ENCODE measurements at regions not wholly inside any gene's neighbourhood (a gene's known extent, or its start where the extent isn't known, plus 50 kb on each side); places are given as distances from the start of the nearest gene placed in this dataset.

DNA sequence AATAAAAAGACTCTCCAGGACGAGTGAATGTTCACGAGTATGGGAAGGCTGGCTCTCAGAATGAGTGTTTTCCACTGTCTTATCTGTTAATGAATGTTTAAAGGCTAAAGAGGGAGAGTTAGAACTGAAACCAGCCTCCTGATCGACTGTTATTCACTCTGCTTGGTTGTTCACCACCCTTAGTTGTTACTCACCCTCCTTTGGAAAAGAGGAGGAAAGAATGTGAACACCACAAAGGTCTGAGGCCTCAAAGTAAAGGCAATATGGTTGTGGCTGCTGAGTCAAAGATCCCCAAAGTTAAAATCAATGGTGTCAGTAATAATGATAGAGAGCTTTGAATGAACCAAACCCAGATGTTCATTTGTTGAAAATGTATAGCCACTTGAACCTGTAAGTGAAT lies 1793.2 kb upstream of the PCDH20 start:
- no peaks in the 10 kb centered on the region for H3F3A ChIP-seq (ENCODE audit: low read depth)
- H2AFZ ChIP-seq (ENCODE audit: low read length) = no peak overlapping the region

DNA sequence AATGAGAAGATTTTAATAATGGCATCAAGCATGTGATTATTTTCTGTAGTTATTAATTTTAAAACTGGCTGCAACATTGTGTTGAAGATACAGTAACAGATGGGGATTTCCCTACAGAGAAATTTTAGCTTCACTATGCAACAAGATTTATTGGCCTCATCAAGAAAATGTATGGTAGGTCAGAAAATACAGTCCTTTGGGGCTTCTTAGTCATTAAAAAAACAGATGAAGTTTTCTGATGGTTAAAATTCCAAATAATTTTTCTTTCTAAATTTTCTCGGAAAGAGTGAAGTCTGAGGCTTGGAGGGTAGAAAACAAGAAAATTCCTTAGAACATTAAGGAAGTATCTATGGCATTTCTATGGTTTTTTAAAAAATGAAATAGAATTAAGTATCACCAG lies 1790.8 kb upstream of the PCDH20 start:
- Histone ChIP-seq H4K20me1 (ENCODE audit: insufficient read depth, low read length, poor library complexity, severe bottlenecking) (no peaks in the 10 kb centered on the region), H3K9ac (ENCODE audit: low read depth, low read length, poor library complexity, severe bottlenecking) (no peak overlapping the region), H3K4me1 (ENCODE audit: insufficient read depth, low read length, poor library complexity, severe bottlenecking) (no peaks in the 10 kb centered on the region), H2AFZ (ENCODE audit: low read length) (no peak overlapping the region), H3K9me3 (ENCODE audit: insufficient read depth, low read depth, low read length) (no peaks in the 10 kb centered on the region), H3K27me3 (ENCODE audit: insufficient read depth, low read length, poor library complexity, severe bottlenecking) (no peaks in the 10 kb centered on the region), H3K36me3 (ENCODE audit: insufficient read depth, low read length) (no peaks in the 10 kb centered on the region), H3K4me2 (ENCODE audit: low read depth, low read length, poor library complexity, severe bottlenecking) (no peak overlapping the region), H3F3A (ENCODE audit: low read depth) (no peaks in the 10 kb centered on the region), H3K79me2 (ENCODE audit: insufficient read depth, low read length) (no peaks in the 10 kb centered on the region), H3K4me3 (ENCODE audit: low read length, poor library complexity, severe bottlenecking) (no peak overlapping the region), H3K9me2 (replicated peaks; ENCODE audit: low read depth, low read length) (no peaks in the 10 kb centered on the region)
- no peak for TF ChIP-seq EZH2phosphoT487 (IDR thresholded peaks at IDR 0.05; ENCODE audit: borderline replicate concordance)
- TF ChIP-seq, protein P1, sequence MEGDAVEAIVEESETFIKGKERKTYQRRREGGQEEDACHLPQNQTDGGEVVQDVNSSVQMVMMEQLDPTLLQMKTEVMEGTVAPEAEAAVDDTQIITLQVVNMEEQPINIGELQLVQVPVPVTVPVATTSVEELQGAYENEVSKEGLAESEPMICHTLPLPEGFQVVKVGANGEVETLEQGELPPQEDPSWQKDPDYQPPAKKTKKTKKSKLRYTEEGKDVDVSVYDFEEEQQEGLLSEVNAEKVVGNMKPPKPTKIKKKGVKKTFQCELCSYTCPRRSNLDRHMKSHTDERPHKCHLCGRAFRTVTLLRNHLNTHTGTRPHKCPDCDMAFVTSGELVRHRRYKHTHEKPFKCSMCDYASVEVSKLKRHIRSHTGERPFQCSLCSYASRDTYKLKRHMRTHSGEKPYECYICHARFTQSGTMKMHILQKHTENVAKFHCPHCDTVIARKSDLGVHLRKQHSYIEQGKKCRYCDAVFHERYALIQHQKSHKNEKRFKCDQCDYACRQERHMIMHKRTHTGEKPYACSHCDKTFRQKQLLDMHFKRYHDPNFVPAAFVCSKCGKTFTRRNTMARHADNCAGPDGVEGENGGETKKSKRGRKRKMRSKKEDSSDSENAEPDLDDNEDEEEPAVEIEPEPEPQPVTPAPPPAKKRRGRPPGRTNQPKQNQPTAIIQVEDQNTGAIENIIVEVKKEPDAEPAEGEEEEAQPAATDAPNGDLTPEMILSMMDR (conservative IDR thresholded peaks at IDR 0.05; ENCODE audit: low read length) = no peak

More for the DNA sequence above, 1793.2 kb upstream of the PCDH20 start:
- Histone ChIP-seq H3K9me2 (replicated peaks; ENCODE audit: low read depth, low read length) (no peaks in the 10 kb centered on the region), H3K4me1 (ENCODE audit: insufficient read depth, low read length, poor library complexity, severe bottlenecking) (no peaks in the 10 kb centered on the region), H3K9me3 (ENCODE audit: insufficient read depth, low read depth, low read length) (no peaks in the 10 kb centered on the region), H3K36me3 (ENCODE audit: insufficient read depth, low read length) (no peaks in the 10 kb centered on the region), H3K9ac (ENCODE audit: low read depth, low read length, poor library complexity, severe bottlenecking) (no peak overlapping the region), H4K20me1 (ENCODE audit: insufficient read depth, low read length, poor library complexity, severe bottlenecking) (no peaks in the 10 kb centered on the region), H3K4me3 (ENCODE audit: low read length, poor library complexity, severe bottlenecking) (no peak overlapping the region), H3K4me2 (ENCODE audit: low read depth, low read length, poor library complexity, severe bottlenecking) (no peak overlapping the region), H3K27me3 (ENCODE audit: insufficient read depth, low read length, poor library complexity, severe bottlenecking) (no peaks in the 10 kb centered on the region), H3K79me2 (ENCODE audit: insufficient read depth, low read length) (no peaks in the 10 kb centered on the region)
- TF ChIP-seq, protein P1 (conservative IDR thresholded peaks at IDR 0.05; ENCODE audit: low read length) = no peak
- no peak for TF ChIP-seq EZH2phosphoT487 (IDR thresholded peaks at IDR 0.05; ENCODE audit: borderline replicate concordance)

DNA sequence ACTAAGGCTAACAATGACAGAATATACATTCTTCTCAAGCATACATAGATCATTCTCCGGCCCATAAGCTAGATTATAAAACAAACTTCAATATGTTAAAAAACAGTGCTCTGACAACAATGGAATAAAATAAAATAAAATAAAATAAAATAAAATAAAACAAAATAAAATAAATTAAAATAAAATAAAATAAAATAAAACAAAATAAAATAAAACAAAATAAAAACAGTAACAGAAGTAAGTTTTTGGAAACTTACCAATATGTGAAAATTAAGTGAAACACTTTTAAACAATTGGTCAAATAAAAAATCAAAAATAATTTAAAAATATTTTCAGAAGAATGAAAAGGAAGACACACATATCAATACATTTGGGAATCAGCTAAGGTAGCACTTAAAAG lies 1785.8 kb upstream of the PCDH20 start:
- H3K9me3 ChIP-seq (ENCODE audit: insufficient read depth, low read depth, low read length) = no peaks in the 10 kb centered on the region
- H2AFZ ChIP-seq (ENCODE audit: low read length) = no peak overlapping the region
- TF ChIP-seq, protein P1 (conservative IDR thresholded peaks at IDR 0.05; ENCODE audit: low read length) = no peak
- no peak for TF ChIP-seq EZH2phosphoT487 (IDR thresholded peaks at IDR 0.05; ENCODE audit: borderline replicate concordance)

More for the DNA sequence above, 1785.8 kb upstream of the PCDH20 start:
- Histone ChIP-seq H3K4me2 (ENCODE audit: low read depth, low read length, poor library complexity, severe bottlenecking) (no peak overlapping the region), H3K79me2 (ENCODE audit: insufficient read depth, low read length) (no peaks in the 10 kb centered on the region), H4K20me1 (ENCODE audit: insufficient read depth, low read length, poor library complexity, severe bottlenecking) (no peaks in the 10 kb centered on the region), H3F3A (ENCODE audit: low read depth) (no peaks in the 10 kb centered on the region), H3K9ac (ENCODE audit: low read depth, low read length, poor library complexity, severe bottlenecking) (no peak overlapping the region), H3K27me3 (ENCODE audit: insufficient read depth, low read length, poor library complexity, severe bottlenecking) (no peaks in the 10 kb centered on the region), H3K9me2 (replicated peaks; ENCODE audit: low read depth, low read length) (no peaks in the 10 kb centered on the region), H3K4me1 (ENCODE audit: insufficient read depth, low read length, poor library complexity, severe bottlenecking) (no peaks in the 10 kb centered on the region), H3K4me3 (ENCODE audit: low read length, poor library complexity, severe bottlenecking) (no peak overlapping the region), H3K36me3 (ENCODE audit: insufficient read depth, low read length) (no peaks in the 10 kb centered on the region)

Measured in Loucy (cell line).